DND-41 (cell line): ENCODE measurements at regions not wholly inside any gene's neighbourhood (a gene's known extent, or its start where the extent isn't known, plus 50 kb on each side); places are given as distances from the start of the nearest gene placed in this dataset.

Experiments
- ATAC-seq: fragments of 200-7000 bp; cut with Tn5 transposase; 3 replicates; pipeline ENCODE4 v1.9.1; 2021; ENCODE audit warnings: low read depth; ENCODE audit not compliant: insufficient read depth
- DNase-seq: peaks from one replicate; pipeline ENCODE4 v3.0.0-alpha.2; 2020
- H2AFZ ChIP-seq: 2 replicates; pipeline ENCODE4 v1.6.0; 2012; ENCODE audit warnings: low read depth, low read length
- H3K27ac ChIP-seq: 2 replicates; pipeline ENCODE4 v1.5.1; 2012; ENCODE audit warnings: low read length, inconsistent platforms
- H3K27me3 ChIP-seq: fragments of 200-600 bp; sonication (generic); 2 replicates; pipeline ENCODE4 v1.6.0; 2012; ENCODE audit warnings: low read length, mild to moderate bottlenecking, inconsistent platforms; ENCODE audit not compliant: insufficient read depth, poor library complexity
- H3K36me3 ChIP-seq: 2 replicates; pipeline ENCODE4 v1.5.1; 2012; ENCODE audit warnings: low read length, inconsistent platforms; ENCODE audit not compliant: insufficient read depth
- H3K4me1 ChIP-seq: 2 replicates; pipeline ENCODE4 v1.5.1; 2012; ENCODE audit warnings: mild to moderate bottlenecking, low read length; ENCODE audit not compliant: insufficient read depth
- H3K4me2 ChIP-seq: 2 replicates; pipeline ENCODE4 v1.6.0; 2012; ENCODE audit warnings: mild to moderate bottlenecking, moderate library complexity, low read length, inconsistent platforms; ENCODE audit not compliant: insufficient read depth
- H3K4me3 ChIP-seq, 2 experiments: fragments of 200-600 bp in 1 of 2; shearing (Covaris generic) in 1 of 2; 2 replicates each; pipeline ENCODE4 v1.5.1; 2012 to 2016; ENCODE audit warnings: inconsistent platforms in 2 of 2, low read length in 2 of 2, mild to moderate bottlenecking in 2 of 2, low read depth in 1 of 2, moderate library complexity in 1 of 2
- H3K79me2 ChIP-seq: 2 replicates; pipeline ENCODE4 v1.6.0; 2012; ENCODE audit warnings: low read length, inconsistent platforms; ENCODE audit not compliant: insufficient read depth
- H3K9ac ChIP-seq: 2 replicates; pipeline ENCODE4 v1.6.0; 2012; ENCODE audit warnings: low read depth, mild to moderate bottlenecking, inconsistent platforms, low read length, moderate library complexity
- H3K9me3 ChIP-seq: 2 replicates; pipeline ENCODE4 v1.5.1; 2012; ENCODE audit warnings: low read length, moderate library complexity, mild to moderate bottlenecking, inconsistent platforms; ENCODE audit not compliant: insufficient read depth, severe bottlenecking
- H4K20me1 ChIP-seq: 2 replicates; pipeline ENCODE4 v1.6.0; 2012; ENCODE audit warnings: low read length; ENCODE audit not compliant: insufficient read depth
- CTCF ChIP-seq: IDR thresholded peaks from 2 replicates; pipeline ENCODE4 v1.5.1; 2012; ENCODE audit warnings: borderline replicate concordance, low read length, moderate library complexity, mild to moderate bottlenecking; ENCODE audit not compliant: poor library complexity, severe bottlenecking; ENCODE audit errors: extremely low read depth
- EZH2 ChIP-seq: IDR thresholded peaks from 3 replicates; pipeline ENCODE4 v1.6.1; 2012; ENCODE audit warnings: borderline replicate concordance, low read depth, mild to moderate bottlenecking, moderate library complexity, low read length, inconsistent platforms; ENCODE audit not compliant: severe bottlenecking

- Histone ChIP-seq H3K9me3 (no peaks in the 10 kb centered on the region), H3K9ac (no peak overlapping the region), H3K4me1 (no peaks in the 10 kb centered on the region), H3K4me2 (no peak overlapping the region), H3K27me3 (no peaks in the 10 kb centered on the region), H3K4me3 (no peak overlapping the region), H2AFZ (no peak overlapping the region), H3K36me3 (no peaks in the 10 kb centered on the region), H4K20me1 (no peaks in the 10 kb centered on the region), H3K27ac (no peak overlapping the region), H3K79me2 (no peaks in the 10 kb centered on the region)
- DNase-seq (no peak), ATAC-seq (no peak)
- no peak for TF ChIP-seq EZH2
- TF ChIP-seq CTCF, result no peak
Observed at GRCh38 chr4:14317351-14317750, 684.9 kb upstream of the CPEB2 start.

- H3K79me2 ChIP-seq, result no peaks in the 10 kb centered on the region
- TF ChIP-seq CTCF (no peak), EZH2 (no peak)
- no peaks in the 10 kb centered on the region for H3K36me3 ChIP-seq
- H3K9ac ChIP-seq, result no peak overlapping the region
- no peaks in the 10 kb centered on the region for H3K9me3 ChIP-seq
- H3K4me2 ChIP-seq, result no peak overlapping the region
- H3K4me3 ChIP-seq, result no peak overlapping the region
- DNase-seq (no peak), ATAC-seq (no peak)
- H2AFZ ChIP-seq, result no peak overlapping the region
- H3K4me1 ChIP-seq, result no peaks in the 10 kb centered on the region
- H3K27me3 ChIP-seq, result no peaks in the 10 kb centered on the region
- no peaks in the 10 kb centered on the region for H4K20me1 ChIP-seq
- no peak overlapping the region for H3K27ac ChIP-seq
Observed at GRCh38 chr4:14318671-14319070, 683.6 kb upstream of the CPEB2 start.

GRCh38 chr4:14321723-14322122 lies 680.6 kb upstream of the CPEB2 start:
- H3K27me3 ChIP-seq, result no peaks in the 10 kb centered on the region
- H3K36me3 ChIP-seq, result no peaks in the 10 kb centered on the region
- H3K9me3 ChIP-seq, result no peaks in the 10 kb centered on the region
- no peaks in the 10 kb centered on the region for H3K4me1 ChIP-seq
- H3K9ac ChIP-seq, result no peak overlapping the region
- no peak overlapping the region for H3K4me3 ChIP-seq
- no peaks in the 10 kb centered on the region for H3K79me2 ChIP-seq
- H2AFZ ChIP-seq, result no peak overlapping the region
- no peak overlapping the region for H3K27ac ChIP-seq
- no peak for ATAC-seq
- DNase-seq, result no peak
- no peaks in the 10 kb centered on the region for H4K20me1 ChIP-seq
- H3K4me2 ChIP-seq, result no peak overlapping the region
- TF ChIP-seq EZH2 (no peak), CTCF (no peak)

GRCh38 chr4:14323191-14323590 lies 679.1 kb upstream of the CPEB2 start:
- Histone ChIP-seq H3K4me3 (no peak overlapping the region), H3K79me2 (no peaks in the 10 kb centered on the region), H3K27ac (no peak overlapping the region), H3K4me1 (no peaks in the 10 kb centered on the region), H3K27me3 (no peaks in the 10 kb centered on the region), H3K9ac (no peak overlapping the region), H4K20me1 (no peaks in the 10 kb centered on the region), H2AFZ (no peak overlapping the region), H3K4me2 (no peak overlapping the region), H3K9me3 (no peaks in the 10 kb centered on the region), H3K36me3 (no peaks in the 10 kb centered on the region)
- DNase-seq, result no peak
- TF ChIP-seq EZH2, result no peak
- no peak for TF ChIP-seq CTCF
- ATAC-seq, result no peak
